Transverse colon (tissue), 3 donors: ENCODE measurements at regions not wholly inside any gene's neighbourhood (a gene's known extent, or its start where the extent isn't known, plus 50 kb on each side); places are given as distances from the start of the nearest gene placed in this dataset.

Experiments
- EP300 ChIP-seq: sonication (generic); formaldehyde crosslinking; IDR thresholded peaks from one replicate; pipeline ENCODE4 v1.6.1; 2017; ENCODE audit warnings: antibody characterized with exemption, low read depth
- POLR2A ChIP-seq: fragments of 450-650 bp; IDR thresholded peaks from one replicate; pipeline ENCODE4 v1.6.1; 2016; ENCODE audit warnings: antibody characterized with exemption, mild to moderate bottlenecking, moderate library complexity
- TF ChIP-seq, protein P1 (sequence below), 5 experiments: fragments of 200-600 bp in 3 of 5; fragments of 450-650 bp in 2 of 5; sonication (generic) in 3 of 5; IDR thresholded peaks; 1 replicate in 2 of 5; 2 replicates in 3 of 5; pipeline ENCODE4 v1.5.1; 2016 to 2017; ENCODE audit warnings: antibody characterized with exemption in 5 of 5, inconsistent platforms in 3 of 5, mild to moderate bottlenecking in 2 of 5, moderate library complexity in 1 of 5

- TF ChIP-seq POLR2A (no peak), EP300 (no peak)
- TF ChIP-seq, protein P1, sequence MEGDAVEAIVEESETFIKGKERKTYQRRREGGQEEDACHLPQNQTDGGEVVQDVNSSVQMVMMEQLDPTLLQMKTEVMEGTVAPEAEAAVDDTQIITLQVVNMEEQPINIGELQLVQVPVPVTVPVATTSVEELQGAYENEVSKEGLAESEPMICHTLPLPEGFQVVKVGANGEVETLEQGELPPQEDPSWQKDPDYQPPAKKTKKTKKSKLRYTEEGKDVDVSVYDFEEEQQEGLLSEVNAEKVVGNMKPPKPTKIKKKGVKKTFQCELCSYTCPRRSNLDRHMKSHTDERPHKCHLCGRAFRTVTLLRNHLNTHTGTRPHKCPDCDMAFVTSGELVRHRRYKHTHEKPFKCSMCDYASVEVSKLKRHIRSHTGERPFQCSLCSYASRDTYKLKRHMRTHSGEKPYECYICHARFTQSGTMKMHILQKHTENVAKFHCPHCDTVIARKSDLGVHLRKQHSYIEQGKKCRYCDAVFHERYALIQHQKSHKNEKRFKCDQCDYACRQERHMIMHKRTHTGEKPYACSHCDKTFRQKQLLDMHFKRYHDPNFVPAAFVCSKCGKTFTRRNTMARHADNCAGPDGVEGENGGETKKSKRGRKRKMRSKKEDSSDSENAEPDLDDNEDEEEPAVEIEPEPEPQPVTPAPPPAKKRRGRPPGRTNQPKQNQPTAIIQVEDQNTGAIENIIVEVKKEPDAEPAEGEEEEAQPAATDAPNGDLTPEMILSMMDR (IDR thresholded peaks at IDR 0.05): no peak
Measured at GRCh38 chr4:111979921-111980320, 165.3 kb upstream of the FAM241A start.
